Panc1 (cell line): ENCODE measurements at regions not wholly inside any gene's neighbourhood (a gene's known extent, or its start where the extent isn't known, plus 50 kb on each side); places are given as distances from the start of the nearest gene placed in this dataset.

Source experiments
- ATAC-seq: fragments of 200-7000 bp; cut with Tn5 transposase; 2 replicates; pipeline ENCODE4 v1.9.1; 2020; ENCODE audit warnings: mild to moderate bottlenecking, moderate library complexity
- BruUV-seq: library from RNA; stranded (reverse); fragments of 400-500 nt; replicated peaks from 2 replicates; lab custom pipeline; 2021; lab: Mats Ljungman, UMichigan
- CTCF ChIA-PET: fragments of 300-600 bp; sonication (Branson Sonifier 250); formaldehyde crosslinking; loops from one replicate; lab custom pipeline; 2022; ENCODE audit warnings: antibody characterized with exemption; lab: Charles Lee
- POLR2A ChIA-PET: fragments of 300-600 bp; sonication (Branson Sonifier 250); formaldehyde crosslinking; loops from one replicate; lab custom pipeline; 2022; ENCODE audit warnings: antibody characterized with exemption; lab: Charles Lee
- DNase-seq: peaks from one replicate; pipeline ENCODE4 v3.0.0-alpha.2; 2010; ENCODE audit warnings: low read depth, low spot score
- H3K27ac ChIP-seq: 2 replicates; pipeline ENCODE4 v1.5.1; 2011; ENCODE audit warnings: mild to moderate bottlenecking, low read length, inconsistent platforms
- H3K27me3 ChIP-seq: fragments of 200-500 bp; sonication (Bioruptor generic); 2 replicates; pipeline ENCODE4 v1.6.0; 2014; ENCODE audit warnings: low read length, inconsistent platforms; ENCODE audit not compliant: control insufficient read depth, insufficient read depth
- H3K36me3 ChIP-seq: fragments of 200-500 bp; sonication (Bioruptor generic); 2 replicates; pipeline ENCODE4 v1.5.1; 2014; ENCODE audit warnings: inconsistent platforms, mild to moderate bottlenecking, low read length, moderate library complexity; ENCODE audit not compliant: control insufficient read depth, insufficient read depth
- H3K4me1 ChIP-seq: 2 replicates; pipeline ENCODE4 v1.5.1; 2011; ENCODE audit warnings: inconsistent platforms, mild to moderate bottlenecking, low read length, moderate library complexity; ENCODE audit not compliant: control insufficient read depth, insufficient read depth
- H3K4me3 ChIP-seq, 2 experiments: 2 replicates each; pipeline ENCODE4 v1.5.1; 2011 to 2012; ENCODE audit warnings: low read depth in 2 of 2, low read length in 2 of 2, mild to moderate bottlenecking in 2 of 2, inconsistent platforms in 1 of 2, moderate library complexity in 1 of 2
- H3K9me3 ChIP-seq: fragments of 200-500 bp; sonication (Bioruptor generic); 2 replicates; pipeline ENCODE4 v1.5.1; 2014; ENCODE audit warnings: low read depth, mild to moderate bottlenecking, inconsistent platforms, low read length, moderate library complexity; ENCODE audit not compliant: control insufficient read depth, insufficient read depth
- CTCF ChIP-seq: fragments of 450-650 bp; IDR thresholded peaks from 2 replicates; pipeline ENCODE4 v1.5.1; 2017; ENCODE audit warnings: mild to moderate bottlenecking
- POLR2AphosphoS5 ChIP-seq: IDR thresholded peaks from 2 replicates; pipeline ENCODE4 v1.6.1; 2012; ENCODE audit warnings: mild to moderate bottlenecking, low read depth, low read length, moderate library complexity
- REST ChIP-seq, 2 experiments: IDR thresholded peaks; 2 replicates each; pipeline ENCODE4 v1.6.1; 2011 to 2012; ENCODE audit warnings: low read depth in 2 of 2, control low read depth in 1 of 2, low read length in 1 of 2, mild to moderate bottlenecking in 1 of 2, moderate library complexity in 1 of 2; ENCODE audit not compliant: insufficient read depth in 1 of 2
- SIN3A ChIP-seq: IDR thresholded peaks from 2 replicates; pipeline ENCODE4 v1.6.1; 2012; ENCODE audit warnings: low read depth, mild to moderate bottlenecking, low read length, moderate library complexity, borderline replicate concordance; ENCODE audit not compliant: insufficient read depth
- TCF7L2 ChIP-seq: IDR thresholded peaks from 2 replicates; pipeline ENCODE4 v1.6.1; 2011; ENCODE audit warnings: mild to moderate bottlenecking, low read depth, low read length, inconsistent platforms
- in situ Hi-C: cut with HindIII; loops from 2 replicates; pipeline ENCODE4 v1.10.0; 2016; ENCODE audit warnings: low sequenced_read_pairs, low pct_unique_long_range_greater_than_20kb
- intact Hi-C: fragments of 100-400 bp; cut with micrococcal nuclease; formaldehyde crosslinking; loops from one replicate; pipeline ENCODE4 v1.10.0; 2022; ENCODE audit not compliant: unreplicated experiment

- H3K4me1 ChIP-seq, result no peaks in the 10 kb centered on the region
- ATAC-seq, result no peak
- no peak overlapping the region for H3K27ac ChIP-seq
- intact Hi-C loops, result no loop called here
- ChIA-PET CTCF (no interaction called here), POLR2A (no interaction called here)
- DNase-seq, result no peak
- TF ChIP-seq POLR2AphosphoS5 (no peak), SIN3A (no peak), CTCF (no peak), REST (IDR thresholded peaks at IDR 0.05; ENCODE audit: insufficient read depth in 1 of 2, low read depth in 2 of 2, low read length in 1 of 2) (no peak), TCF7L2 (no peak)
- H3K36me3 ChIP-seq, result no peaks in the 10 kb centered on the region
- H3K4me3 ChIP-seq, result no peak overlapping the region
- in situ Hi-C loops, result no loop called here
- H3K9me3 ChIP-seq, result no peaks in the 10 kb centered on the region
- no TSS peak for BruUV-seq
- peaks cover 2% of the 10 kb centered on the region; the same call in 1 of the 2 replicates for H3K27me3 ChIP-seq
These were observed 382.4 kb upstream of the SMIM21 start for GRCh38 chr18:75809926-75810255.

GRCh38 chr18:75809151-75809925, 381.8 kb upstream of the SMIM21 start:
- Histone ChIP-seq H3K9me3 (no peaks in the 10 kb centered on the region), H3K27me3 (peaks cover 2% of the 10 kb centered on the region; the same call in 1 of the 2 replicates), H3K4me1 (no peaks in the 10 kb centered on the region), H3K27ac (no peak overlapping the region), H3K36me3 (no peaks in the 10 kb centered on the region), H3K4me3 (no peak overlapping the region)
- no peak for TF ChIP-seq CTCF
- no peak for TF ChIP-seq TCF7L2
- TF ChIP-seq SIN3A, result no peak
- no peak for TF ChIP-seq REST (IDR thresholded peaks at IDR 0.05; ENCODE audit: insufficient read depth in 1 of 2, low read depth in 2 of 2, low read length in 1 of 2)
- no peak for TF ChIP-seq POLR2AphosphoS5
- in situ Hi-C loops (no loop called here), intact Hi-C loops (no loop called here)
- DNase-seq (no peak), ATAC-seq (no peak)
- CTCF ChIA-PET, result no interaction called here
- POLR2A ChIA-PET, result no interaction called here
- BruUV-seq, result no TSS peak
